ENCODE measurements at regions not wholly inside any gene's neighbourhood (a gene's known extent, or its start where the extent isn't known, plus 50 kb on each side); places are given as distances from the start of the nearest gene placed in this dataset.

GRCh38 chr2:30351116-30351515, 95.9 kb upstream of the LCLAT1 start:
- Histone ChIP-seq H2BK120ac (ENCODE audit: low read depth, low read length, poor library complexity, severe bottlenecking) (no peak overlapping the region), H2BK12ac (ENCODE audit: insufficient read length, low read depth, low read length) (no peak overlapping the region), H3K9ac (ENCODE audit: extremely low read depth, insufficient read length, low read length) (no peak overlapping the region), H3K9me3 (ENCODE audit: control insufficient read depth, low read depth, low read length) (no peaks in the 10 kb centered on the region), H2BK15ac (ENCODE audit: low read depth, low read length) (no peak overlapping the region), H3K14ac (ENCODE audit: insufficient read depth, low read length) (no peak overlapping the region), H3K79me2 (ENCODE audit: insufficient read depth, low read length) (no peaks in the 10 kb centered on the region), H3K27me3 (ENCODE audit: insufficient read depth, low read length) (no peaks in the 10 kb centered on the region), H2AK5ac (ENCODE audit: insufficient read length, low read length) (no peak overlapping the region), H2BK20ac (ENCODE audit: low read depth, low read length, poor library complexity, severe bottlenecking) (no peak overlapping the region), H3T11ph (ENCODE audit: low read length) (no peak overlapping the region), H4K8ac (replicated peaks; ENCODE audit: insufficient read length, low read depth, low read length) (no peak overlapping the region), H3K4me1 (ENCODE audit: insufficient read depth, low read length) (no peaks in the 10 kb centered on the region), H3K79me1 (ENCODE audit: insufficient read depth, low read depth, low read length, poor library complexity, severe bottlenecking) (no peaks in the 10 kb centered on the region), H4K91ac (ENCODE audit: insufficient read length, low read depth, low read length) (no peak overlapping the region), H2BK5ac (ENCODE audit: insufficient read length, low read length) (no peak overlapping the region), H2AFZ (ENCODE audit: low read length) (no peak overlapping the region), H3K4ac (ENCODE audit: low read depth, low read length) (no peak overlapping the region), H3K56ac (ENCODE audit: insufficient read length, low read depth, low read length) (no peak overlapping the region), H4K5ac (ENCODE audit: insufficient read length, low read depth, low read length) (no peak overlapping the region), H3K27ac (ENCODE audit: insufficient read length, low read depth, low read length) (no peak overlapping the region), H3K18ac (ENCODE audit: insufficient read length, low read depth, low read length) (no peak overlapping the region), H3K23ac (ENCODE audit: insufficient read length, low read depth, low read length) (no peak overlapping the region), H3K23me2 (ENCODE audit: insufficient read length, low read depth, low read length, poor library complexity, severe bottlenecking) (no peaks in the 10 kb centered on the region), H4K20me1 (ENCODE audit: control insufficient read depth, insufficient read depth, insufficient read length) (no peaks in the 10 kb centered on the region), H3K4me2 (ENCODE audit: insufficient read depth, insufficient read length, low read length) (no peak overlapping the region)
- no CpG with 5 or more reads among the region's 9 CpGs for WGBS (ENCODE audit: extremely low coverage, insufficient read length, low lambda C conversion rate)
- no peaks in the 10 kb centered on the region; a peak in 1 of 7 replicates for H3K36me3 Mint-ChIP-seq (ENCODE audit: insufficient read depth in 1 of 3, low read depth in 3 of 3)
- no peak overlapping the region for H3K27ac Mint-ChIP-seq
- no peak for TF ChIP-seq CTCF (conservative IDR thresholded peaks at IDR 0.05)
- DNase-seq: no peak
- peaks cover 2% of the 10 kb centered on the region for H3K27me3 Mint-ChIP-seq (ENCODE audit: low read depth)
- H3K9me3 Mint-ChIP-seq: no peaks in the 10 kb centered on the region
- H3K4me3 Mint-ChIP-seq: no peak overlapping the region
- peaks cover 15 to 18% of the 10 kb centered on the region in 2 experiments for H3K4me1 Mint-ChIP-seq
